Hematopoietic multipotent progenitor cell treated with erythropoietin and hydrocortisone succinate and interleukin-3 and kit ligand, for 6 days (in vitro differentiated cells): ENCODE measurements at regions not wholly inside any gene's neighbourhood (a gene's known extent, or its start where the extent isn't known, plus 50 kb on each side); places are given as distances from the start of the nearest gene placed in this dataset.

ENCODE experiments used
- DNase-seq: peaks from one replicate; pipeline ENCODE4 v3.0.0-alpha.2; 2015

GRCh38 chr4:184575306-184575705 lies 73.9 kb downstream of the CASP3 start:
- DNase-seq, result peak; percentile 67

- no peak for DNase-seq
Measured at GRCh38 chr4:184574861-184575260, 74.4 kb downstream of the CASP3 start.

DNA sequence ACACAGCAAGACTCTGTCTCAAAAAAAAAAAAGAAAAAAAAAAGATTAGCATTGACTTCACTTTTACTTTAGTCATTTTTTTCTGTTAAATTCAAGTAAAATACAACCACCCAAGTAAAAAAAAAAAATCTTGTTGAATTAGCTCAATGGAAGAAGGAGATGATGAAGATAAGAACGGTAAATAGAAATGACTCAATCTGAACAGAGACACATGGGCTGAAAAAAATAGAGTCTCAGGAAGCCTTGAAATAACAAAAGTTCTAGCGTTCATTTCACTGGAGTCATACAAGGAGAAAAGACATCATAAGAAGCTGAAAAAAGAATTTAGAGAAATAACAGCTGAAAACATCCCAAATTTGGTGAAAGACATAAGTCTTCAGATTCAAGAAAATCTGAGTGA lies 75.5 kb downstream of the CASP3 start:
- DNase-seq, result no peak

- no peak for DNase-seq
Measured at GRCh38 chr4:184568770-184569169, 80.5 kb downstream of the CASP3 start.

DNA sequence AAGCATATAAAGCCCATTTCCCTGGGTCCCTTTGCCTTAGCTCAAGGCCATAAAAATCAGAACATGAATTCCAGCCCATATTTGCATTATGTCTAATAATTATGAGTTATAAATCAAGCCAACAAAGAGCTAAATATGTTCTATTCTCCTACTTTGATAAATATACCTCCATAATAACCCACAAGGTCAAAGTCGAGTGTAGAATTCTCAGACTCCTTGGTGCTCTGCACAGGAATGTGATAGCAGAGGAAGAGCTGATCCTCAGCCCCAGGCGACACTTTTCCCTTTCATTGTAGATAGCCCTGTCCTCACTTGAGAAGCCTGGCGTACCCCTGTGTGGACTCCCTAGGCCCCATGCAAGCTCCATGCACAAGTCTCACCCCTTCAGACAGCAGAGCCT lies 85.6 kb downstream of the CASP3 start:
- DNase-seq, result no peak

GRCh38 chr4:184558996-184559395 lies 84.6 kb upstream of the IRF2 start:
- DNase-seq, result no peak

DNA sequence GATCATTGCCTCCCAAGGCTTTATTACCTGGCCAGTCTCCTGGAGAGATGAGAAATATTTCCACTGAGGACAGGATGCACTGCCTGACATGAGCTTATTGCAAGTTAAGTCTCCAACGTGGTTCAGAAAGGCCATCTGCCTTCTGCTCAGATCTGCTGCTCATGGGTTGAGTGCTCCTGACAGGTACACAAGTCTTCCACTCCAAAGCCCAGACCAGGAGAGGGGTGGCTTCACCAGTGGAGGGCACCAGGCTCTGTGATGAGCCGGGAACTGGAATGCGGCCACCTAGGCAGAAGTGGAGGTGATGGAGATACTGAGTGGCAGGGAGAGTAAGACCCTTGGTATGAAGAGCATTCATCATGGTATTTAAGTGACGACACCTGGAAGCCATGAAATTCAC lies 79.5 kb upstream of the IRF2 start:
- no peak for DNase-seq

GRCh38 chr4:184550476-184550875 lies 76.1 kb upstream of the IRF2 start:
- DNase-seq, result no peak

DNA sequence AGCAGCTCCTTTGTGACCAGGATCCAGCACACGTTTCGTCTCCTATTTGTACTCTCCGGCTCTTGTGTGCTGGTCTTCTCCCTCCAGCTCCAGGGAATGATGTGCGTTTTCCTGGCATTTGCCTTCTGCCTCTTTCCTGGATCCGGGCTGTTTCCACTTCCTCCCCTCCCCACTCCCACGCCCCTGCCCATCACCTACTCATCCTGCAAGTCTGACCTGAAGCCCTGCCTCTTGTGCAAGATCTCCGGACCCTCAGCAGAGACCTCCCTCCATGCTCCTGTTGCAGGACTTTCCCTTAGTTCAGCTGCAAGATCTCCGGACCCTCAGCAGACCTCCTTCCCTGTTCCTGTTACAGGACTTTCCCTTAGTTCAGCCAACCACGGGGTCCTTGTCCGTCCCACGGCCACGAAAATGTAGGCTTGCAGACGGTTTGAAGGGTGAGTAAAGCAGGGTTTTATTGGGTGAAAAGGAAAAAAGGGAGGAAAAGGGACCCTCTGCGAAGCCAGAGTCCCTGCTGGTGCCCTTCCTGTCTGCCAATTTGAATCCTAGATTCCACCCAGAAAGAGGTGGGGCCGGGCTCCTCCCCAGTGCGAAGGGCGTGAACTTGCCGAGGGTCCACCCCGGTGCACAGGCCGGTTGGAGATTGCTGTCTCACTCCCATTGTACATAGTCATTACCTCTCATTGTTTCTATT lies 74.4 kb upstream of the IRF2 start:
- no peak for DNase-seq

DNA sequence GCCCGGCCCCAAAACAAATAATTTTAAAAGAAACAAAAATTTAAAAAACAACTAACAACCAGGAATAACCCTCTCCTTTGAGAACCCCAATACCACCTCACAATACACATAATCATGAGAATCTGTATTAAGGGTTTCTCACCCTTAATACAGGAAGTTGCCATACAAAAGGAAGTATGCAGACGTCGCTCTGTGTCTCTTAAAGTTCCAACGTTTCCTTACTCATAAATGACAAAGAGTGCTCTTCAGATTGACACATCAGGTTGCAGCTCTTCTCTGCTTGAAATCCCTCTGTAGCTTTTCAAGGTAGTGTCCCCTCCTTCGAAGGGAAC lies 73.9 kb upstream of the IRF2 start:
- no peak for DNase-seq

DNA sequence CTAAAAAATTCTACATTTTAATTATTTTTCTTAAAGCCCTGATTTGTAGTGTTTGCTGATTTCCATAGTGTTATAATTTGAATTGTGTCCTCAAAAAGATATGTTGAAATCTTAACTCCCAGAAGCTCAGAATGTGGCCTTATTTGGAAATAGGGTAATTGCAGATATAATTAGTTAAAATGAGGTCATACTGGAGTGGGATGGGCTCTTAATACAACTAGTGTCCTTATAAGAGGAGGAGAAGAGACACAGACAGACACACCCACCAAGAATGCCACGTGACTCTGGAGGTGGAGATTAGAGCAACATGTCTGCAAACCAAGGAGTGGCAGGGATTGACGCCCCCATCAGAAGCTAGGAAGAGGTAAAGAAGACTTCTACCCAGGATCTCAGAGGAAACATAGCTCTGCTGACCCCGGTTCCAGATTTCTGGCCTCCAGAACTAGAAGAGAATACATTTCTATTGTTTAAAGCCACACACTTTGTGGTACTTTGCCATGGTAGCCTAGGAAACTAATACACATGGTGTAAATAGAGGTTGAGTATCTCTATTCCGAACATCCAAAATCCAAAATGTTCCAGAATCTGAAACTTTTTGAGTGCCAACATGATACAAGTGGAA lies 70.5 kb upstream of the IRF2 start:
- peak; percentile 54 for DNase-seq

DNA sequence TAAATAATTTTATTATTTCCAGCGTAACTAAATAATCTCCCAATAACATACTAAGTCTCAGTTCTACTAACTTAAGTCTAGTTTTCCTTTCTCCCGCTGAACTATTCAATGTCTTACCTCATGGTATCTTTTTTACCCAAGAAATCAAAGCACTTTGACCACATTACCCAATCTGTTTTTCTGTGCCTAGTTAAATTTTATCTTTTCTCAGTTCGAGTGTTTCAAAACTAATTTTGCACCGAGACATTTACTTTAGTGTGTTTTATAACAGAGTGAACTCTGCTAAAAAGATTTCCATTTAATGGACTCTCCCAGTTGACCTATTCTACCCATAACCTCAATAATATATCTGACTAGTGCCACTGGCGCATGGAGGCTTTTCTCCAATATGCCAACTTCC lies 67.6 kb upstream of the IRF2 start:
- no peak for DNase-seq

DNA sequence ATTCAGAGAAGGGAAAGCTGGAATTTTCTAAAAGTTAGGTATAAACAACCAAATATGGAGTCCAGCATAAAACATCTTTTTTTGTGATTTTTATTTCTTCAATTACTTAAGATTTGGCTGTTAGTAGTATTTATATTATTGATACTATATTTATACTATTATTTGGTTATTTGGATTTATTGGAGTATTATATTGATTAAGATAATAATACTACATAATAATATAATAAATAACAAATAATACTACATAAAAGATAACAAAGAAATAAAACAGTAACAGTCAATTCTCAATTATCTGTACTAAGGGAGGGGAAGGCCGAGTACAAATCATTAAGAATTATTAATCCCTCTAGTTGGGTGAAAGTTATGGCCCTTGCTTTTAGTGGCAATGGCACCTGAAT lies 66.0 kb upstream of the IRF2 start:
- no peak for DNase-seq

DNA sequence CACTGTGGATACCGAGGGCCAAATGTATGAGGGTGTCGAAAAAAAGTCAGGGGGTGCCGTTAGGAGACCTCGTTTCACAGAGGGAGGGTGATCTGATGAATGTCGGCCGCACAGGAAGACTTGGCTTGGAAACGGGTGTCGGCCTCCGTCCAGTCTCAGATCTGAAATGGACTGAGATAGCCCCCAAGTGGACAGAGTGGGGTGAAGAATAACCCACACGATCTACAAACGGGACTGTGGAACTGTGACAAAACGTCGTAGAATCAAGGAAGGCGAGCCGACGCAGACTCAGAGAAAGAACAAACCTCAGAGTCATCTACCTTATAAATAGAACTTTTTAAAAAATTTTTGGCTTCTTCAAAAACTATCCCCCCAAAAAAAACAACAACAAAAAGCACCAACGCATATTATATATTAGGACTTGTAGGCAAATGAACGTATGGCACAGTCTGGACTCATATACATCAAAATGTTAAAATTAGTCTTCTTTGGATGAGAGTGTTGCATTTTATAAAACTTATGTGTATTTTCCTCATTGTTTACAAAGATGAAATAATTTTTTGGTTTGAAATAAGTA lies 63.8 kb upstream of the IRF2 start:
- peak; percentile 97 for DNase-seq

- peak; percentile 96 for DNase-seq
Measured at GRCh38 chr4:184537269-184538022, 63.1 kb upstream of the IRF2 start.

DNA sequence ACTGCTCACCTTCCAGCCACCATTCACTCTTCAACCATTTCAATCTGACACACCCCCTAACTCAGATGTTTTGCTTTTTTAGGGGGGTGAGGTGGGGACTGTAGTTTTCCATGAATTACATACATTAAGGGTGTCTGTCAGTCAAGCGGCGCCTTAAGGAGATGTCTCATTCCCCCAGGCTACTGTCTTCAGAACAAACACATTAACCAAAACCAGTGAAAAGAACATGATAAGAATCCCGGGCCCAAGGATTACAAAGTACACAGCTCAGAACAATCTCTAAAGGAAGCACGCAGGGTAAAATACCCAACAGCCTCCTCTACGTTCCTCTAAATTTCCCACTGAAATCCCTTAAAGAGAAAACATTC lies 62.5 kb upstream of the IRF2 start:
- DNase-seq, result peak; percentile 47

DNA sequence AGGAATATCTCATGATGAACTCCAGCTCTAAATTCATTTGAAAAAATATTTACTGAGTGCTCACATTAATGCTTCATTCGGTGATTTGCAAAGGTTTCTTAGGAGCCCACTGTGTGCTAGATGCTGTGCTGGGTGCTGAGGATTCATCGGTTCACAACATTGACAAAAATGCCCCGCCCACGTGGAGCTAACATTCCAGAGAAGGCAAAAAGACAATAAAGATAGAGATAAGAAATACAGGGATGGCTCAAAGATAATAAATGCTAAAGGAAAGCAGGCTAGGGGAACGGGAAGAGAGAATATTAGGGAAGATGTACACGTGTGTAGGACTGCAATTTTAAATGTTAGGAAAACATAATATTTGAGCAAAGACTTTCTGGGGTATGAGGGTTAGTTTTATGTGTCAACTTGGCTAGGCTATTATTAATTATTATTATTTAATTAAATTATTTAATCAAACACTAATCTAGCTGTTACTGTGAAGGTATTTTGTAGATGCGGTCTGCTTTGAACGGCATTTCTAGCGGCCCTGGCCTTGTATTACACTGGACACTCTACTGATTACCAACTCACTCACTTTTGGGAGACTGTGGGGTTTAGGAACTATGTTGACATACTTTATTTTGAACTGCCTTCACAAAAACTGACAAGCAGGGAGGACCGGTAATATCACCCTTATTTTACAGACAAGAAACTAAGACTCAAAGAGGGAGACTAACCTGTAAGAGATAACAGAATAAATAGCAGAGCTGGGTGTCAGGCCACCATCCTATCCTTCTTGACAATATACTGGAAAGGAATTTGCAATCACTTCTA lies 61.9 kb upstream of the IRF2 start:
- no peak for DNase-seq

- DNase-seq, result peak; percentile 89
Measured at GRCh38 chr4:184534511-184535391, 60.4 kb upstream of the IRF2 start.

DNA sequence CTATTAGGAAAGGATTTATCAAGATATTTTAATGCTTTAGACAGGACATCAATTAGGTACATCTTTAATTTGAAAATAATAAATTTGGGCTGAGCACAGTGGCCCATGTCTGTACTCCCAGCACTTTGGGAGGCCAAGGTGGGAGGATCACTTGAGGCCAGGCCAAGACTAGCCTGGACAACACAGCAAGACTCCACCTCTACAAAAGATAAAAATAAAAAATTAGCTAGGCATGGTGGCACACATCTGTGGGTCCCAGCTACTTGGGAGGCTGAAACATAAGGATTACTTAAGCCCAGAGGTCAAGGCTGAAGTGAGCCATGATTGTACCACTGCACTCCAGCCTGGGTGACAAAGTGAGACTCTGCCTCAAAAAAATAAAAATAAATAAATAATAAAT lies 59.6 kb upstream of the IRF2 start:
- no peak for DNase-seq

- DNase-seq, result no peak
Measured at GRCh38 chr4:184531008-184531407, 56.7 kb upstream of the IRF2 start.

- DNase-seq, result no peak
Measured at GRCh38 chr4:184529283-184529682, 54.9 kb upstream of the IRF2 start.

DNA sequence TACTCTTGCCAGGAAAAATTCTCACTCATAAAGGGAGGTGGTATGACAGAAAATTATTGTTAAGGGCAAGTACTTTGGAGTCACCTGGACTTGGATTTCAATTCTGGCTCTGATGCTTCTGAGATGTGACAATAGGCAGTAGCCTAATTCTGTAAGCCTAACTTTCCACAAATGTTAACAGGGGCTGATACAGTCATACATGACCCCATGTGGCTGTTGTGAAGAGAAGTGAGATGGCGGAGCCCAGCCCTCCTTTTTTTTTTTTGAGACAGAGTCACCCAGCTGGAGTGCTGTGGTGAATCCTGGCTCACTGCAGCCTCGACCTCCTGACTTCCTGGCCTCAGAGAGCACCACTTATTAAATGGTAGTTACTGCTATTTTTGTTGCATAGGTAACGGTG lies 54.4 kb upstream of the IRF2 start:
- DNase-seq, result no peak
